Suprapubic skin (tissue), 4 donors: ENCODE measurements at regions not wholly inside any gene's neighbourhood (a gene's known extent, or its start where the extent isn't known, plus 50 kb on each side); places are given as distances from the start of the nearest gene placed in this dataset.

Experiments
- DNase-seq, 2 donors: peaks; one replicate each; pipeline ENCODE4 v3.0.0-alpha.2; 2019; ENCODE audit warnings: low spot score in 2 of 2
- H3K27ac ChIP-seq: fragments of 200-600 bp; sonication (generic); one replicate; pipeline ENCODE4 v1.5.1; 2019
- H3K27me3 ChIP-seq: fragments of 200-600 bp; sonication (generic); one replicate; pipeline ENCODE4 v1.5.1; 2019
- H3K36me3 ChIP-seq: fragments of 200-600 bp; sonication (generic); one replicate; pipeline ENCODE4 v1.5.1; 2019
- H3K4me1 ChIP-seq: fragments of 200-600 bp; sonication (generic); one replicate; pipeline ENCODE4 v1.5.1; 2019
- H3K4me3 ChIP-seq: fragments of 200-600 bp; sonication (generic); one replicate; pipeline ENCODE4 v1.5.1; 2019; ENCODE audit warnings: mild to moderate bottlenecking
- H3K9me3 ChIP-seq: fragments of 200-600 bp; sonication (generic); one replicate; pipeline ENCODE4 v1.5.1; 2019
- EP300 ChIP-seq: sonication (generic); formaldehyde crosslinking; IDR thresholded peaks from one replicate; pipeline ENCODE4 v1.6.1; 2017; ENCODE audit warnings: antibody characterized with exemption
- POLR2A ChIP-seq, 2 donors: fragments of 450-650 bp; IDR thresholded peaks; one replicate each; pipeline ENCODE4 v1.6.1; 2017; ENCODE audit warnings: antibody characterized with exemption in 2 of 2, mild to moderate bottlenecking in 2 of 2, moderate library complexity in 2 of 2
- POLR2AphosphoS5 ChIP-seq, 3 donors: sonication (generic); formaldehyde crosslinking; IDR thresholded peaks; one replicate each; pipeline ENCODE4 v1.6.1; 2017; ENCODE audit warnings: antibody characterized with exemption in 3 of 3
- WGBS: methylation state at CpG from one replicate; pipeline ENCODE4 v1.1.5; 2018; 5-methylcytosine and 5-hydroxymethylcytosine counted together
- TF ChIP-seq, protein P1 (sequence below), 2 donors: fragments of 200-600 bp in 1 of 2; fragments of 450-650 bp in 1 of 2; sonication (generic) in 1 of 2; IDR thresholded peaks; one replicate each; pipeline ENCODE4 v1.5.1; 2016 to 2019; ENCODE audit warnings: antibody characterized with exemption in 2 of 2, mild to moderate bottlenecking in 1 of 2, moderate library complexity in 1 of 2

DNA sequence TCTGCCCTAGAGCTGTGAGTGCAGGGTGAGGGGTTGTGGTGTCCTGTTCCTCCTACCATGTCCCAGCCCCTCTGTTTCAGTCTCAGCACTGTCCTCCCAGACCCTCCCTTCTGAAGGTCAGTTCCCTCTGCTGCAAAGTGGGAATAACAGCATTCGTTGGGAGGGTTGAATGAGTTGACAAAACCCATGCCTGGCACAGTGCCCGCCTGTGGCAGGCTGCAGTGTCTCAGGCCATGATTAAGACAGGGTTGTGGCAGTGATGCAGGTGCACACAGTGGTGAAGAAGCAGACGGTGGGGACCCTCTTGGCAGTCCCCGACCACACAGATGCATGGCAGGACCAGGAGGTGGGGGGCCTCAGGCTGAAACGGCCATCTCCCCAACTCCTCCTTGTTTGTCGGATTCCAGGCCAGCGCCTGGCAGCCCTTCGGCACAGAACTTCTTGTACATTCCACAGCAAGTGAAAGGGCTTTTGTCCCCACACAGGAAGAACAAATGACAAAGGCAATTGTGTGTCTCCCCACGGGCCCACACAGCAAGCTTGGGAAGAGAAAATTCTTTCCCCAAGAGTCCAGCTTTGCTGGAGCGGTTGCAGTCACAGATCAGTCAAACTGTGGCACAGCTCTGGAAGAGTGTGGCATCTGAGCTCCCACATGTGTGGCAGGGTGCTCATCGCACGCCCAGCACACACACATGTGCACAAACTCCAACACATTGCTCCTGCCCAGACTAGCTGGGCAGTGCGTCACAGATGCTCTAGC lies 58.1 kb upstream of the EPCAM start:
- Histone ChIP-seq H3K36me3 (no peaks in the 10 kb centered on the region), H3K4me3 (no peak overlapping the region), H3K4me1 (peaks cover 40% of the 10 kb centered on the region), H3K9me3 (no peaks in the 10 kb centered on the region), H3K27me3 (no peaks in the 10 kb centered on the region), H3K27ac (peak overlapping the region; percentile 75)
- WGBS = 80% methylated on average over 8 of the region's 13 CpGs
- TF ChIP-seq POLR2A (IDR thresholded peaks at IDR 0.05) = no peak
- DNase-seq = peak in 1 of 2 donors; percentile 80

DNA sequence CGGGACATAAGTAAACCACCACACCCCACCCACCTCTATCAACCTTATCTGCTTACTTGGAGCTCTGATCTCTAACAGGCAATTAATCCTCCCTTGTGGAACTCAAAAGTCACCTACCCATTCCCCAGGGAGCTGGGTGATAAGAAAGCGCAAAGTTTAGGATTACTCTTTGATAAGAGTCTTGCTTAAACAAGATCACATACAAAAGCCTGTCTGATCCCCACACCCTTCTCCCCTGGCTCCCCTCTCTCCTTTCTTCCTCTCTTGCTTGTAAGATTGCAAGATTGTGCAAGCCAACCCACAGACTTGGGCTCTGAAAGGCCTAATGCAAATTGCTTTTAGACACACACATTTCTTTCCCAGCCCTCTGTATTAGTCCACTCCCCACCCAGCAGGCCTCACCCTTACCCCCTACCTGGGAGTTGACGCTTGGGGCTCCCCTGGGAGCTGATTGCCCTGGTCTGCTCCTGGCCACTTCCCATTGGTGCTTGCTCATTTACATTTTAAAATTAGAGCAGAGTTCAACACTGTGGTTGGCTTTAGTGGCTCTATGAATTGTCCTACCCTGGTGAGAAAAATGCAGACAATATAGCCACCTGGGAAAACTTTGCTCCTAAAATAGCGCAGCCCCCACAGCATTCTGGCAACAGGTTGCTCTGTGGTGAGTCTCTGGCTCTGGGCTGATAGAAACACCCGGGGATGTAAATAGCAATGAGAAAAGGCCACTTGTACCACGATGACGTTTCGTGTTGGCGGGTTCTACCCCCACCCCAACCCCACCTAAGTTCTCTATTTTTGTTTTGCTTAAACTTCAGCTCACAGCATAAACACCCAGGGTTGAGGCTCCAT lies 58.9 kb upstream of the EPCAM start:
- no peaks in the 10 kb centered on the region for H3K27me3 ChIP-seq
- 55% methylated on average over 9 of the region's 9 CpGs for WGBS
- H3K36me3 ChIP-seq = no peaks in the 10 kb centered on the region
- DNase-seq = no peak
- TF ChIP-seq POLR2AphosphoS5 (IDR thresholded peaks at IDR 0.05) (no peak), POLR2A (IDR thresholded peaks at IDR 0.05) (no peak), EP300 (no peak)
- TF ChIP-seq, protein P1, sequence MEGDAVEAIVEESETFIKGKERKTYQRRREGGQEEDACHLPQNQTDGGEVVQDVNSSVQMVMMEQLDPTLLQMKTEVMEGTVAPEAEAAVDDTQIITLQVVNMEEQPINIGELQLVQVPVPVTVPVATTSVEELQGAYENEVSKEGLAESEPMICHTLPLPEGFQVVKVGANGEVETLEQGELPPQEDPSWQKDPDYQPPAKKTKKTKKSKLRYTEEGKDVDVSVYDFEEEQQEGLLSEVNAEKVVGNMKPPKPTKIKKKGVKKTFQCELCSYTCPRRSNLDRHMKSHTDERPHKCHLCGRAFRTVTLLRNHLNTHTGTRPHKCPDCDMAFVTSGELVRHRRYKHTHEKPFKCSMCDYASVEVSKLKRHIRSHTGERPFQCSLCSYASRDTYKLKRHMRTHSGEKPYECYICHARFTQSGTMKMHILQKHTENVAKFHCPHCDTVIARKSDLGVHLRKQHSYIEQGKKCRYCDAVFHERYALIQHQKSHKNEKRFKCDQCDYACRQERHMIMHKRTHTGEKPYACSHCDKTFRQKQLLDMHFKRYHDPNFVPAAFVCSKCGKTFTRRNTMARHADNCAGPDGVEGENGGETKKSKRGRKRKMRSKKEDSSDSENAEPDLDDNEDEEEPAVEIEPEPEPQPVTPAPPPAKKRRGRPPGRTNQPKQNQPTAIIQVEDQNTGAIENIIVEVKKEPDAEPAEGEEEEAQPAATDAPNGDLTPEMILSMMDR (IDR thresholded peaks at IDR 0.05) = no peak
- peaks cover 40% of the 10 kb centered on the region for H3K4me1 ChIP-seq
- H3K27ac ChIP-seq = peak overlapping the region; percentile 75
- no peaks in the 10 kb centered on the region for H3K9me3 ChIP-seq
- no peak overlapping the region for H3K4me3 ChIP-seq

DNA sequence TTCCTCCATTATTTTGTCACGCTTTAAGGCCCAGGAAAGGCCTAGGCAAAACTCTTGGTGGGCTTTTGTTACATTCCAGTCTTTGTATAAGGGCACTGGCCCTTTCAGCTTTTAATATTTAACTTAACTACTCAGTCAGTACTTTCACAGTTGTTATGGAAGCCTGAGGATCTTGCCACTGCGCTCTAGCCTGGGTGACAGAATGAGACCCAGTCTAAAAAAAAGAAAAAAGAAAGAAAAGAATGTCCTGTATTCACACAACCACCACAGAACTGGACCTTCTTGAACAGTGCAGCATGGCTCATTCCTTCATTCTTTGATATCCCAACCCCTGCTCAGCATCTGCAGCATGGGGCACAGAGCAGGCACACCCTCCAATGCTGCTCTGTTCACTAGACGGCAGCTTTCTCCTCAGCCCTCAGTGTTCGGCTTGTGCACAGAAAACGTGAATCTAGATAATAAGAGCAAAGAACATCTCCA lies 59.6 kb upstream of the EPCAM start:
- Histone ChIP-seq H3K4me3 (no peak overlapping the region), H3K27ac (peak overlapping the region; percentile 75), H3K36me3 (no peaks in the 10 kb centered on the region), H3K27me3 (no peaks in the 10 kb centered on the region), H3K4me1 (peaks cover 40% of the 10 kb centered on the region), H3K9me3 (no peaks in the 10 kb centered on the region)
- DNase-seq = no peak
- TF ChIP-seq POLR2A (IDR thresholded peaks at IDR 0.05) (no peak), EP300 (no peak)
- WGBS = 71% methylated on average over 5 of the region's 5 CpGs

DNA sequence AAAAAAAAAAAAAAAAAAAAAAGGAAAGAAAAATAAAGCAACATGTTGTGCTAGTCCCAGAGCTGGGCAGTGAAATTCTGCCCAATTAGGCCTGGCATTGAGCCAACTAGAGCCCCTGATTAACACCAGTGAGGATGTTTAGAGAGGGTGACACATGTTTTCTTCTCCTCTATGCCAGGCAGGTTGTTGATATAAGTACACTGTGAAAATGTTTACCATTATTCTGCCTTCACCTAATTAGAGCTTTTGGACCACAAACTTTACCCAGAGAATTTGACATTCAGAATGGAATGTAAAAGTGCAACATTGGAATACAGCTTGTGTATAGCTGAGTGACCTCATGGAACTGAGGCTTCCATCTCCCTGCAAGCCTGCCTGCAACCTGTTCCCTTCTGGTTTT lies 62.0 kb upstream of the EPCAM start:
- no peaks in the 10 kb centered on the region for H3K36me3 ChIP-seq
- TF ChIP-seq EP300 (no peak), POLR2A (IDR thresholded peaks at IDR 0.05) (no peak), POLR2AphosphoS5 (IDR thresholded peaks at IDR 0.05) (no peak)
- TF ChIP-seq, protein P1 (IDR thresholded peaks at IDR 0.05) = no peak
- H3K4me1 ChIP-seq = peaks cover 33% of the 10 kb centered on the region

DNA sequence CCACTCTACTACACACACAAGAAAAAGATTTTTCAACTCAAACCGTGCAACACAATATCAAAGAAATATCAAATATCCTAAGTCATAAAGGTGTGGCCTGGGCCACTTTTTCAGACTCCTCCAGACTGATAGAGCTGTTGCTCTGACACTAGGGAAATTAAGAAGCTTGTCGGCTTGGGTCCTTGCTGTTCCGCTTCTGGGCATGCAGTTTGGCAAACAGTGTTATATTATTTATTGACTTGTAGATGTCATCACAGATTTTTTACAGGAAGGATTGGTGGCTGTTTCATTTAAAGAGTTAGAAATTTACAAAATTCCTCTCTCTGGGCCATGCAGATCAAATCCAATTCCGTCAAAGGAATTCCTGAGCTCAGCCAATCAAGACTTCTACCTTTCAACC lies 64.5 kb upstream of the EPCAM start:
- H3K27ac ChIP-seq = no peak overlapping the region
- no peak overlapping the region for H3K4me3 ChIP-seq
- peaks cover 9% of the 10 kb centered on the region for H3K4me1 ChIP-seq
- WGBS = 61% methylated on average over 4 of the region's 4 CpGs
- H3K36me3 ChIP-seq = no peaks in the 10 kb centered on the region
- no peak for DNase-seq
- H3K27me3 ChIP-seq = no peaks in the 10 kb centered on the region
- H3K9me3 ChIP-seq = no peaks in the 10 kb centered on the region
- TF ChIP-seq EP300 (no peak), POLR2AphosphoS5 (IDR thresholded peaks at IDR 0.05) (no peak), POLR2A (IDR thresholded peaks at IDR 0.05) (no peak)
- TF ChIP-seq, protein P1 (IDR thresholded peaks at IDR 0.05) = no peak

More for the DNA sequence above, 62.0 kb upstream of the EPCAM start:
- DNase-seq = no peak
- Histone ChIP-seq H3K27me3 (no peaks in the 10 kb centered on the region), H3K27ac (no peak overlapping the region), H3K9me3 (no peaks in the 10 kb centered on the region), H3K4me3 (no peak overlapping the region)
